Endothelial cell of umbilical vein (primary cell): ENCODE measurements at regions not wholly inside any gene's neighbourhood (a gene's known extent, or its start where the extent isn't known, plus 50 kb on each side); places are given as distances from the start of the nearest gene placed in this dataset.

Experiments
- BruUV-seq: library from RNA; stranded (reverse); fragments of 400-500 nt; replicated peaks from 2 replicates; lab custom pipeline; 2021; lab: Mats Ljungman, UMichigan
- CTCF ChIA-PET: fragments of 300-600, 350-600 bp; sonication (Branson Sonifier 250); formaldehyde crosslinking; loops from one replicate; lab custom pipeline; 2021; ENCODE audit warnings: antibody characterized with exemption, inconsistent platforms; lab: Charles Lee
- POLR2A ChIA-PET: fragments of 300-600, 350-600 bp; sonication (Branson Sonifier 250); formaldehyde crosslinking; loops from one replicate; lab custom pipeline; 2021; ENCODE audit warnings: antibody characterized with exemption, inconsistent platforms; lab: Charles Lee
- DNase-seq: peaks from one replicate; pipeline ENCODE4 v3.0.0-alpha.2; 2011; ENCODE audit warnings: low read depth, low spot score
- FAIRE-seq: peaks from 2 replicates; lab custom pipeline; 2011; peaks lifted over from hg19 to GRCh38; lab: Jason Lieb, UNC
- H2AFZ ChIP-seq: 2 replicates; pipeline ENCODE4 v1.6.0; 2012; ENCODE audit warnings: low read depth, low read length, control low read depth, inconsistent platforms
- H3K27ac ChIP-seq: 2 replicates; pipeline ENCODE4 v1.5.1; 2011; ENCODE audit warnings: low read depth, mild to moderate bottlenecking, control low read depth, low read length, moderate library complexity; ENCODE audit not compliant: insufficient read depth
- H3K27me3 ChIP-seq, 2 experiments: 2 replicates each; pipeline versions ENCODE4 v1.6.0 to v1.6.1; 2011; ENCODE audit warnings: low read length in 2 of 2, mixed read lengths in 1 of 2; ENCODE audit not compliant: control insufficient read depth in 2 of 2, insufficient read depth in 2 of 2
- H3K36me3 ChIP-seq, 2 experiments: 2 replicates in 1 of 2; 3 replicates in 1 of 2; pipeline ENCODE4 v1.5.1; 2011; ENCODE audit warnings: low read length in 2 of 2, mild to moderate bottlenecking in 1 of 2, moderate library complexity in 1 of 2; ENCODE audit not compliant: control insufficient read depth in 2 of 2, insufficient read depth in 2 of 2; ENCODE audit errors: extremely low read depth in 1 of 2
- H3K4me1 ChIP-seq: 3 replicates; pipeline ENCODE4 v1.5.1; 2011; ENCODE audit warnings: mild to moderate bottlenecking, low read length; ENCODE audit not compliant: control insufficient read depth, insufficient read depth; ENCODE audit errors: extremely low read depth
- H3K4me2 ChIP-seq: 2 replicates; pipeline ENCODE4 v1.6.1; 2011; ENCODE audit warnings: low read length, control low read depth, mixed read lengths; ENCODE audit not compliant: insufficient read depth
- H3K4me3 ChIP-seq, 3 experiments: fragments of 200-600 bp in 1 of 3; sonication (generic), shearing (Covaris generic) in 1 of 3; replicated peaks in 1 of 3; 2 replicates each; pipeline ENCODE4 v1.5.1; 2011 to 2016; ENCODE audit warnings: control low read depth in 3 of 3, low read length in 3 of 3, mild to moderate bottlenecking in 2 of 3, inconsistent platforms in 1 of 3, low read depth in 1 of 3, moderate library complexity in 1 of 3; ENCODE audit not compliant: insufficient read depth in 1 of 3
- H3K79me2 ChIP-seq: 2 replicates; pipeline ENCODE4 v1.6.0; 2012; ENCODE audit warnings: low read length, inconsistent platforms; ENCODE audit not compliant: control insufficient read depth, insufficient read depth
- H3K9ac ChIP-seq: replicated peaks from 2 replicates; pipeline ENCODE3; 2011; ENCODE audit warnings: low read length, control low read depth; ENCODE audit not compliant: insufficient read depth; ENCODE audit errors: extremely low read depth
- H3K9me1 ChIP-seq: replicated peaks from 3 replicates; pipeline ENCODE4 v1.6.0; 2011; ENCODE audit warnings: mild to moderate bottlenecking, low read length; ENCODE audit not compliant: control insufficient read depth, insufficient read depth; ENCODE audit errors: extremely low read depth
- H3K9me3 ChIP-seq: replicated peaks from 2 replicates; pipeline ENCODE4 v1.5.1; 2012; ENCODE audit warnings: low read length, inconsistent platforms; ENCODE audit not compliant: control insufficient read depth, insufficient read depth
- H4K20me1 ChIP-seq: replicated peaks from 2 replicates; pipeline ENCODE3; 2011; ENCODE audit warnings: mild to moderate bottlenecking, low read length; ENCODE audit not compliant: control insufficient read depth, insufficient read depth; ENCODE audit errors: extremely low read depth
- CTCF ChIP-seq, 2 donors: IDR thresholded peaks; 1 replicate in 1 of 2; 2 replicates in 1 of 2; pipeline ENCODE4 v1.5.1; 2011; ENCODE audit warnings: low read length in 2 of 2, mild to moderate bottlenecking in 2 of 2, moderate library complexity in 2 of 2, control low read depth in 1 of 2, inconsistent platforms in 1 of 2, low read depth in 1 of 2; ENCODE audit not compliant: insufficient read depth in 1 of 2; ENCODE audit errors: extremely low read depth in 1 of 2
- EZH2 ChIP-seq: IDR thresholded peaks from 2 replicates; pipeline ENCODE4 v1.6.1; 2012; ENCODE audit warnings: borderline replicate concordance, low read depth, mild to moderate bottlenecking, moderate library complexity, low read length, inconsistent platforms; ENCODE audit not compliant: severe bottlenecking
- FOS ChIP-seq: IDR thresholded peaks from 2 replicates; pipeline ENCODE4 v1.6.1; 2011; ENCODE audit warnings: mild to moderate bottlenecking, low read length, moderate library complexity, borderline replicate concordance; ENCODE audit not compliant: insufficient read depth
- GATA2 ChIP-seq: IDR thresholded peaks from 2 replicates; pipeline ENCODE4 v1.7.0; 2011; ENCODE audit warnings: low read depth, mild to moderate bottlenecking, moderate library complexity, mixed read lengths, low read length; ENCODE audit not compliant: insufficient read length, insufficient read depth
- JUN ChIP-seq: IDR thresholded peaks from 2 replicates; pipeline ENCODE4 v1.6.1; 2011; ENCODE audit warnings: borderline replicate concordance, low read depth; ENCODE audit not compliant: insufficient read length, insufficient read depth
- MAX ChIP-seq: IDR thresholded peaks from 2 replicates; pipeline ENCODE4 v1.6.1; 2011; ENCODE audit not compliant: insufficient read depth, insufficient read length
- MYC ChIP-seq: IDR thresholded peaks from one replicate; pipeline ENCODE4 v1.6.1; 2011; ENCODE audit warnings: mild to moderate bottlenecking, low read depth, low read length
- POLR2A ChIP-seq: IDR thresholded peaks from 2 replicates; pipeline ENCODE4 v1.6.1; 2012; ENCODE audit warnings: low read depth, mild to moderate bottlenecking, control low read depth, low read length
- POLR2AphosphoS5 ChIP-seq: IDR thresholded peaks from 2 replicates; pipeline ENCODE4 v1.6.1; 2012; ENCODE audit warnings: low read depth, mild to moderate bottlenecking, control low read depth, low read length, moderate library complexity; ENCODE audit not compliant: insufficient read depth
- dilution Hi-C: fragments of 300-500 bp; cut with MboI; formaldehyde crosslinking; loops from one replicate; pipeline ENCODE4 v1.15.0; 2019; ENCODE audit warnings: low sequenced_read_pairs; ENCODE audit not compliant: extremely low pct_ligation_motif_present
- intact Hi-C: fragments of 100-400 bp; cut with micrococcal nuclease; formaldehyde crosslinking; loops from one replicate; pipeline ENCODE4 v1.10.0; 2022

GRCh38 chr16:73888840-73889490 is 407.6 kb upstream of the PSMD7 start:
- intact Hi-C loops (no loop called here), dilution Hi-C loops (no loop called here)
- H3K36me3 ChIP-seq = no peaks in the 10 kb centered on the region
- no peak overlapping the region for H3K4me2 ChIP-seq
- no peak for DNase-seq
- H3K9me3 ChIP-seq = no peaks in the 10 kb centered on the region
- POLR2A ChIA-PET = no interaction called here
- no peak overlapping the region for H3K27ac ChIP-seq
- BruUV-seq = no TSS peak
- H3K9ac ChIP-seq = no peak overlapping the region
- H4K20me1 ChIP-seq = no peaks in the 10 kb centered on the region
- no peak for FAIRE-seq
- H3K27me3 ChIP-seq = no peaks in the 10 kb centered on the region
- H3K4me1 ChIP-seq = no peaks in the 10 kb centered on the region
- CTCF ChIA-PET = interaction anchor here (0.6 to 1.5 kb wide), 2 partner anchors 10 to 1472 kb away, joined by 3 to 8 read pairs; no protein-coding TSS in a partner anchor
- H3K79me2 ChIP-seq = no peaks in the 10 kb centered on the region
- no peak overlapping the region for H3K4me3 ChIP-seq
- H3K9me1 ChIP-seq = no peaks in the 10 kb centered on the region
- TF ChIP-seq JUN = no peak
- no peak for TF ChIP-seq FOS
- H2AFZ ChIP-seq = no peak overlapping the region

- H3K27ac ChIP-seq = no peak overlapping the region
- H3K9ac ChIP-seq = no peak overlapping the region
- no peaks in the 10 kb centered on the region for H3K9me1 ChIP-seq
- H3K79me2 ChIP-seq = no peaks in the 10 kb centered on the region
- H3K4me3 ChIP-seq = no peak overlapping the region
- intact Hi-C loops = no loop called here
- no peak overlapping the region for H3K4me2 ChIP-seq
- H3K9me3 ChIP-seq = no peaks in the 10 kb centered on the region
- no peaks in the 10 kb centered on the region for H3K36me3 ChIP-seq
- TF ChIP-seq MAX = no peak
- no peak for TF ChIP-seq FOS
- TF ChIP-seq POLR2AphosphoS5 = no peak
- TF ChIP-seq CTCF (IDR thresholded peaks at IDR 0.05; ENCODE audit: extremely low read depth in 1 of 2, insufficient read depth in 1 of 2, low read depth in 1 of 2, low read length in 2 of 2) = no peak
- no peak for TF ChIP-seq GATA2
- TF ChIP-seq MYC = no peak
- TF ChIP-seq POLR2A = no peak
- no peak for TF ChIP-seq EZH2
- TF ChIP-seq JUN = no peak
- CTCF ChIA-PET = interaction anchor here (0.5 to 1.5 kb wide), 2 partner anchors 9 to 1771 kb away, joined by 3 to 8 read pairs; no protein-coding TSS in a partner anchor
- H2AFZ ChIP-seq = no peak overlapping the region
- H4K20me1 ChIP-seq = no peaks in the 10 kb centered on the region
- FAIRE-seq = no peak
- POLR2A ChIA-PET = no interaction called here
- no TSS peak for BruUV-seq
- H3K4me1 ChIP-seq = no peaks in the 10 kb centered on the region
- dilution Hi-C loops = no loop called here
- no peak for DNase-seq
- H3K27me3 ChIP-seq = no peaks in the 10 kb centered on the region
Observed at GRCh38 chr16:73887911-73888310, 408.7 kb upstream of the PSMD7 start.
